ENCODE measurements at regions not wholly inside any gene's neighbourhood (a gene's known extent, or its start where the extent isn't known, plus 50 kb on each side); places are given as distances from the start of the nearest gene placed in this dataset.
"Not testable (repeated sequence)": the region's sequence is repeated elsewhere in the genome, so short reads cannot be mapped to it uniquely, and the experiment has no call there.

DNA sequence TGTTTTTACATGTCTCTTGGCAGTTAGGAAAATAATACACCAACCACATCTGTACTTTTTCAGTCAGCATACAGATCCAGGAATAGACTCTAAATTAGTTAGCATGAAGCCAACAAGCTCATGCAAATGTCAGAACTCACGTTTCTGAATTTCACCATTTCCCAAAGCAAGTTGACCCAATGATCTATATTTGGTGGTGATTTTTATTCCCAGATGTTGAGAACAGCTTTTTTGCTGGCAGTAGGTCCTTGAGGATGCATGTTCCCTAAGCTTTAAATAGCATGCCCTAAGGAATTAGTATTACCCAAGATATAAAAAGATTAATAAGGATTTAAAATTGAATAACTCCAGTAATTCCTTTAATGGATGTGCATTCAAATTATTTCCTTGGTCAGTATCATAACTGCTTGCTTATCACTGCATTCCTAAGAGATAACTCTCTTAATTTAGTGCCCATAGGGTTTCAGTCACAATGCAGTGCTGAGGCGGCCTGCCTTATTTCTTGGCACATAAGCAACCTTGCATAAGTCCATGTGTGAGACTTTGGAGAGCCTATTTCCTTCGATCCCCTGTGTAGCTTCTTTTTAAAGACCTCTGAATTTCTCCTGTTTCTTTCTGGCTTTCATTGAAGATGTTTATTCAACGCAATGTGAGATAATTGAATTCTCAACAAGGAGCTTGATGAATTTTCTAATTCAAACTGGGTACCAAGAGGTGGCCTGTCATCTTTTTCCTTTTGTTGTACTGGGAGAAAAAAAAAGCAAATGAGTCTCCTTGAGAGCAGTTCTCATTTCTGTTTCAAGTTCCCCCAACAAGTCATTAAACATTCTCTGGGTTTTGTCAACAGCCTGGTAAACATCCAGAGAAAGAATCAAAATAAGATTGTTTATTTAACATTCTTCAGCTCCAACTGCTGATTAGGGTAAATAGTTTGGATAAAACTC lies 135.3 kb upstream of the MEOX2 start:
- no peak overlapping the region for H3K4me3 ChIP-seq (ENCODE audit: low read length)
- TF ChIP-seq, protein P1, sequence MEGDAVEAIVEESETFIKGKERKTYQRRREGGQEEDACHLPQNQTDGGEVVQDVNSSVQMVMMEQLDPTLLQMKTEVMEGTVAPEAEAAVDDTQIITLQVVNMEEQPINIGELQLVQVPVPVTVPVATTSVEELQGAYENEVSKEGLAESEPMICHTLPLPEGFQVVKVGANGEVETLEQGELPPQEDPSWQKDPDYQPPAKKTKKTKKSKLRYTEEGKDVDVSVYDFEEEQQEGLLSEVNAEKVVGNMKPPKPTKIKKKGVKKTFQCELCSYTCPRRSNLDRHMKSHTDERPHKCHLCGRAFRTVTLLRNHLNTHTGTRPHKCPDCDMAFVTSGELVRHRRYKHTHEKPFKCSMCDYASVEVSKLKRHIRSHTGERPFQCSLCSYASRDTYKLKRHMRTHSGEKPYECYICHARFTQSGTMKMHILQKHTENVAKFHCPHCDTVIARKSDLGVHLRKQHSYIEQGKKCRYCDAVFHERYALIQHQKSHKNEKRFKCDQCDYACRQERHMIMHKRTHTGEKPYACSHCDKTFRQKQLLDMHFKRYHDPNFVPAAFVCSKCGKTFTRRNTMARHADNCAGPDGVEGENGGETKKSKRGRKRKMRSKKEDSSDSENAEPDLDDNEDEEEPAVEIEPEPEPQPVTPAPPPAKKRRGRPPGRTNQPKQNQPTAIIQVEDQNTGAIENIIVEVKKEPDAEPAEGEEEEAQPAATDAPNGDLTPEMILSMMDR (IDR thresholded peaks at IDR 0.05; ENCODE audit: insufficient read depth, low read depth, low read length, missing control alignments) = no peak

DNA sequence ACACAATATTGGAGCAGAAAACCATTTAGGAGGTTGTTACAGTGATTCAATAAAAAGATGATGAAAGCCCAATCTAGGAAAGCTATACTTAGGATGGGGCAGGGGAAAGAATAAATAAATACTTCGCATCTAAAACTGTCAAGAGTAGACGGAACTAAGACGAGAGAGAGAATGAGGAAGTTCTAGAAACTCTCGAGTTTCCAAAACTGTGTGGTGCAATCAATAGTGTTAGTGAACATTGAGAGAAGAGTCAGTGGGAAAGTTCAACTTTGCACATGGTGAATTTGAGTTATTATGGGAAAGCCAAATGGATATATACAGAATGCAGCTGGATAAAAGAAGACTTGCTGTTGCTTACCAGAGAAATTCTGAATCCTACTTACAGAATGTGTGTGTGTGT lies 133.8 kb upstream of the MEOX2 start:
- TF ChIP-seq, protein P1 (IDR thresholded peaks at IDR 0.05; ENCODE audit: insufficient read depth, low read depth, low read length, missing control alignments) = no peak
- H3K4me3 ChIP-seq (ENCODE audit: low read length) = no peak overlapping the region
- DNase-seq (ENCODE audit: low read depth) = no peak

More for the DNA sequence above, 135.3 kb upstream of the MEOX2 start:
- no peak for DNase-seq (ENCODE audit: low read depth)

DNA sequence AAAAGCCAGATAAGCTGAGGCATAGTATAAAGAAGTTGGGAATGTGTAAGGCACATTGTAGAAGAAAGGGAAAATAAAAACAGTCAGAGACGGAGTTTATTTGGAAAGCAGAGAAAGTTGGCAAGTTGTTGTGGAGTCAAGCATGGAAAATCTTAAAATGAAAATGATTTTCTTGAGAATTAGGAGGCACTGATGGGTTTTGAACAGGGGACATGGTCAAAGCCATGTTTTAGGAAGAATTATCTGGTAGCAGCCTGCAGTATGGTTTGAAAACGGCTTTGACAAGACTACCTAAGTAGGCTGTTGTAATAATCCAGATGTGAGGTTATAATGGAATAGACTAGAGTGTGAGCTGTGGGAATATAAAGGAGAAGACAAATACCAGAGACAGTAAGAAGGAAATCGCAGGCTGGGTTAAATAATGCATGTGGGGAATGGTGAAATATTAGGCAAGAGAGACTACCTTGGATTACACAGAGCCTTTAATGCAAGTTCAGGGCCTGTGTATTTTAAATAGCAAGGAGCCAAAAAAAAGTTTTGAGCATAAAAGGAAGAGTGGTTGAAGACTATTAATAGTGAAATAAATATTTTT lies 130.4 kb upstream of the MEOX2 start:
- no peak for DNase-seq (ENCODE audit: low read depth)
- TF ChIP-seq, protein P1 (IDR thresholded peaks at IDR 0.05; ENCODE audit: insufficient read depth, low read depth, low read length, missing control alignments) = no peak
- no peak overlapping the region for H3K4me3 ChIP-seq (ENCODE audit: low read length)

DNA sequence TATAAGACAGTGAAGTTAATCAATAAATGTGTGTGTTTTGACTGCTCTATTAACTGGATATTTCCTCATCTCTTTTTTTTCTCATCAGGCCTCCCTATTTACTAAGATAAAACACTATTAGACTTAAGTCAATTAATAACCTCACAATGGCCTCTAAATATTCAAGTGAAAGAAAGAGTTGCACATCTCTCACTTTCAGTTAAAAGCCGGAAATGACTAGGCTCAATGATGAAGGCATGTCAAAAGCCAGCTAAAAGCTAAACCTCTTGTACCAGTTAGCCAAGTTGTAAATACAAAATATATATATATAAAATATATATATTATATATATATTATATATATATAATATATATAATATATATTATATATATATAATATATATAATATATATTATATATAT lies 127.0 kb upstream of the MEOX2 start:
- TF ChIP-seq, protein P1 (IDR thresholded peaks at IDR 0.05; ENCODE audit: insufficient read depth, low read depth, low read length, missing control alignments) = no peak
- H3K4me3 ChIP-seq (ENCODE audit: low read length) = no peak overlapping the region
- no peak for DNase-seq (ENCODE audit: low read depth)

DNA sequence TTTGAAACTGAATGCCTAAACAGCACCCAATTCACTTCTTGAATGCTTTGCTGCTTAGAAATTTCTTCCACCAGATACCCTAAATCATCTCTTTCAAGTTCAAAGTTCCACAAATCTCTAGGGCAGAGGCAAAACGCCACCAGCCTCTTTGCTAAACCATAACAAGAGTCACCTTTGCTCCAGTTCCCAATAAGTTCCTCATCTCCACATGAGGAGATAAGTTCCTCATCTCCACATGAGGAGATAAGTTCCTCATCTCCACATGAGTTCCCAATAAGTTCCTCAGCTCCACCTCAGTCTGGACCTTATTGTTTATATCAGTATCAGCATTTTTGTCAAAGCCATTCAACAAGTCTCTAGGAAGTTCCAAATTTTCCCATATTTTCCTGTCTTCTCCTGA lies 123.9 kb upstream of the MEOX2 start:
- not testable (repeated sequence) for DNase-seq (ENCODE audit: low read depth); H3K4me3 ChIP-seq (ENCODE audit: low read length)

DNA sequence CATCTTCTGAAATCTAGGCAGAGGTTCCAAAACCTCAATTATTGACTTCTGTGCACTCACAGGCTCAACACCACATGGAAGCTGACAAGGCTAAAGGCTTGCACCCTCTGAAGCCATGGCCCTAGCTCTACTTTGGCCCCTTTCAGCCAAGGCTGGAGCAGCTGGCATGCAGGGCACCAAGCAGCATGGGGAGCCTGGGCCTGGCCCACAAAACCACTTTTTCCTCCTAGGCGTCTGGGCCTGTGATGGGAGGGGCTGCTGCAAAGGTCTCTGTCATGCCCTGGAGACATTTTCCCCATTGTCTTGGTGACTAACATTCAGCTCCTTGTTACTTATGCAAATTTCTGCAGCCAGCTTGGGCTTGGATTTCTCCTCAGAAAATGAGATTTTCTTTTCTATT lies 123.5 kb upstream of the MEOX2 start:
- DNase-seq (ENCODE audit: low read depth); H3K4me3 ChIP-seq (ENCODE audit: low read length): not testable (repeated sequence)

DNA sequence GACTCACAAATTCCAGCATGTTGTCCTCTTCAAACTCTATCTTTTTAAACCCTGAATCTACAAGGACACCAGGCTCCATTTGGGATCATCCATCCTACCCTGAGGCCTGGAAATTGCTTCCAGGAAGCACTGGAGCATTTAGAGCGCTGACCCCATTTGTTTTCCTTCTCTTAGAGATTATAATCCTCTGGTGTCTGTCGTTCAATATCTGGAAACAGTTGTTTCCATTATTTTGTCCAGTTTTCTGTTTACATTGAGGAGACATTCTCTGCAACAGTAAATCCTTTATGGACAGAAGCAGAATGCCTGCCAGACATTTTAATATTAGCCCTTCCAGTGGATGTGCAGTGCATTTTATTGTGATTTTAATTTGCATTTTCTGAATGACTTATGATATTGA lies 119.4 kb upstream of the MEOX2 start:
- no peak overlapping the region for H3K4me3 ChIP-seq (ENCODE audit: low read length)
- TF ChIP-seq, protein P1 (IDR thresholded peaks at IDR 0.05; ENCODE audit: insufficient read depth, low read depth, low read length, missing control alignments) = no peak

DNA sequence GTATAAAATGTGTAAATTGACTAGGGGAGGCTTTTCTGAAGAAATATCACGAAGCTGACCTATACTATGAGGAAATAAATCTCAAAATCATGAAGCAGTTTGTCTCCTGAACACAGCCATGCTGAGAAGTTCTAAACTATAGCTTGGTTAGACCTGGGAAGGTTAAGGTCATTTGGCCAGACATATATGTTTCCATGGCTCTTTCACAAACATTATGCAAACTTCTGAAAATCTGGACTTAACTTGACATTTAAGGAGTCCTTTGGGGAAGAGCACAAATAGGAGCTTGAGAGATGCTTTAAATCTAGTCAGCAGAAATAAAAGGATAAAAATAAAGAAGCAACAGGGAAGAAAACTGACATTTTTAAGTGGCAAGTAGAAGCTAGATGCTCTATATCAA lies 115.9 kb upstream of the MEOX2 start:
- no peak for DNase-seq (ENCODE audit: low read depth)
- TF ChIP-seq, protein P1 (IDR thresholded peaks at IDR 0.05; ENCODE audit: insufficient read depth, low read depth, low read length, missing control alignments) = no peak

More for the DNA sequence above, 119.4 kb upstream of the MEOX2 start:
- DNase-seq (ENCODE audit: low read depth) = no peak

More for the DNA sequence above, 115.9 kb upstream of the MEOX2 start:
- H3K4me3 ChIP-seq (ENCODE audit: low read length) = no peak overlapping the region
